ENCODE measurements at regions not wholly inside any gene's neighbourhood (a gene's known extent, or its start where the extent isn't known, plus 50 kb on each side); places are given as distances from the start of the nearest gene placed in this dataset.

DNA sequence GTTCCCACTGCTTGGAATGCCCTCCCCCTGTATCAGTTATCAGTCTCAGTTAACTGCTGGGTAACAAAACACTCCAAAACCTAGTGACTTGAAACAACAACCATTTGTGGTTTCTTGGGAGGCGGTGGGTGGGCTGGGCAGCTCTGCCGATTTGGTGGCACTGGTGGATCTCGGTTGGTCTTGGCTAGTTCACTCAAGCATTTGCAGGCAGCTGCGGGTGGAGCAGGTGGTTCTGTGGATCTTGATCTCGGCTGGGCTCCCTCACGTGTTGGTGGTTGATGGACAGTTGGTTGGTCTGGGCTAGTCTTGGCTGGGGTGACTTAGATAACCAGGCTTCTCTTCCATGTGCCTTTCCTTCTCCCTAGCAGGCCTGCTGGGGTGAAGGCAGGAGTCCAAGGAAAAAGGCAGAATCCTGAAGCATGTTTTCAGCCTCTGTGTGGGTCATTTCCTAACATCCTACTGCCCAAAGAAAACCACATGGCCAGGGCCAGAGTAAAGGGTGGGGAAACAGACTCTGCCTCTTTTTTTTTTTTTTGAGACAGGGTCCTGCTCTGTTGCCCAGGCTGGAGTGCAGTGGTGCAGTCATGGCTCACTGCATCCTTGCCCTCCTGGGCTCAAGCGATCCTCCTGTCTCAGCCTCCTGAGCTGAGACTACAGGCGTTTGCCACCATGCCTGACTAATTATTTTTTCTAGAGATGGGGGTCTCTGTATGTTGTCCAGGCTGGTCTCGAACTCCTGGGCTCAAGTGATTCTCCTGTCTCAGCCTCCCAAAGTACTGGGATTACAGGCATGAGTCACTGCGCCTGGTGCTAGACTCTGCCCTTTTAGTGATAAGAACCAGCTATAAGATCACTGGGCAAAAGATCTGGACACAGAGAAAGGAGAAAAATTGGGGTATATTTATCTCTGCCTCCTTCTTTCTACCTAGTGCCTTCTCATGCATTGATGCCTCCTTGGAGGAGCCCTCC, 183.7 kb downstream of the RGS3 start:
- H3K4me3 ChIP-seq (ENCODE audit: low read depth, low read length) = no peak overlapping the region
- DNase-seq (ENCODE audit: low read depth) = no peak
- TF ChIP-seq CTCF (IDR thresholded peaks at IDR 0.05; ENCODE audit: low read depth, low read length, missing control alignments) = no peak

DNA sequence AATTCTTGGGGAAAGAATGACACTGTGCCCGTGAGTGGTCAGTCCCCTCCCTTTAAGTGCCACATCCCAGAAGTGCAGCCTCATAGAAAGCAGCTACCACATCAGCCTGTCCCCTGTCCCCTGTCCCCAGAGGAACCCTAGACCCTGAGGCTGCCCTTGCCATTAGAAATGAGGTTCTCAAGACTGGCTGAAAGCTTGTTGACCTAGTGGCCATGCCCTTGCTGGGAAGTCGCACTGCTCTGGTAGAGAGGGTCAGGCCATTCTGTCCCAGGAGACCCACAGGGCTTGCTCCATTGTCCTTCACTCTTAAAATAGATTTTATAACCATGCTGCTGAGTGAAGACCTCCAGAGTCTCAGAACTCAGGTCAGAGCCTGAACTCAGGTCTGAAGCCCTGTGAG, 184.5 kb downstream of the RGS3 start:
- no peak for DNase-seq (ENCODE audit: low read depth)
- H3K4me3 ChIP-seq (ENCODE audit: low read depth, low read length) = no peak overlapping the region
- TF ChIP-seq CTCF (IDR thresholded peaks at IDR 0.05; ENCODE audit: low read depth, low read length, missing control alignments) = no peak

- H3K4me3 ChIP-seq (ENCODE audit: low read depth, low read length) = no peak overlapping the region
- no peak for TF ChIP-seq CTCF (IDR thresholded peaks at IDR 0.05; ENCODE audit: low read depth, low read length, missing control alignments)
- no peak for DNase-seq (ENCODE audit: low read depth)
Observed at GRCh38 chr9:113648586-113648985, 185.1 kb downstream of the RGS3 start.

- no peak for DNase-seq (ENCODE audit: low read depth)
- TF ChIP-seq CTCF (IDR thresholded peaks at IDR 0.05; ENCODE audit: low read depth, low read length, missing control alignments) = no peak
- H3K4me3 ChIP-seq (ENCODE audit: low read depth, low read length) = no peak overlapping the region
Observed at GRCh38 chr9:113649054-113649453, 185.5 kb downstream of the RGS3 start.

DNA sequence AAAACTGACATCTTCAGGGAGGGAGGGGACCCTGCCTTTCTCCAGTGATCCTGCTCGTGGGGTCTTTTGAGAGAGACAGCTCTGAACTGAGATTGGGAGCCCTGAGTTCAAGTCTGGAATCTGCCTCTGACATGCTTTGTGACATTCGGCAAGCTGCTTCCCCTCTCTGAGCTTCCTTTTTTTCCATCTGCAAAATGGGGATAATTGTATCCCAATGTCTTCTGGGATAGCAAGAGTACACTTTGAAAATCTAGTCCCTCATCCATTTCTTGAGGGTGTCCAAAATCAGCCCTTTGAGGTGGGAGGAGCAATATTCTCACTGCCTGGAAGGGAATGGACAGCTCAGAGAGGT, 186.3 kb downstream of the RGS3 start:
- TF ChIP-seq CTCF (IDR thresholded peaks at IDR 0.05; ENCODE audit: low read depth, low read length, missing control alignments) = no peak
- H3K4me3 ChIP-seq (ENCODE audit: low read depth, low read length) = no peak overlapping the region
- no peak for DNase-seq (ENCODE audit: low read depth)

DNA sequence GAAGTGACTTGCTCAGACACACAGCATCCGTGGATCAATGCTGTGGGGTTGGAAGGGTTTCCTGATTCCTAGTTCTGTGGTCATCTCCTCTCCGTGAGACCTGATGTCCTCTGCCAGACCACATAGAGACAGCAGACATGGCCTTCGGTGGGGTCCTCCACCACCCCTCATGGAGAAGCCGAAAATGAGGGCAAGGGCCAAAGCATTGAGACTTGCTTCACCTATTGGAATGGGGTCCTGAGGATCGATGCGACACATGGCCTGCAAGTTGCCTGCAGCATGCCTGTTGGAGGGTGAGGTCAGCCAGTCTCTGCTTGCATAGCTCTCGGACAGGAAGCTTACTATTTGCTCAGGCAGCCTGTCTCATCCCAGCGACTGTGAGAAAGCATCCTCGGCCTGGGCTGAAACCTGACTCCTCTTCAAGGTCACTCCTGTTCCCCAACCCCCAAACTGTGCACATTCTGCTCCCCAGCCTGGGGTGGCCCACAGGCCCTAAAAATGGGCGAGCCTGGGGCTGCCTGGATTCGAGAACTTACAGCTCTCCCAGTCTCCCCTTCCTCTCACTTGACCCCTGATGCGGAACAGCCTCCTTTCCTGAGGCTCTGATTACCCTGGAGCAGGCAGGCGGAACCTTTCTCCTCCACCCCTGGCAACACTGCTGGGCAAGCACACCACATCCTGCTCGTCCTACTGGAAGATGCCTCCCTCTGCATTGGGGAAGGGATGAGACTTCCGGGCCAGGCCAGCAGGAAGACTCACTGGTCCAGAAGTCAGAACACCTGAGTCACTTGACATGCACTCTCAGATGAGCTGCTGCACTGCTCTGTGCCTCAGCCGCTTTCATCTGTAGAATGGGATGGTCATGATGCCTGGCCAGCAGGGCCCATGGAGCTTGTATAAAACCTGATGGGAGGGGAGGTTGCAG, 186.9 kb downstream of the RGS3 start:
- no peak overlapping the region for H3K4me3 ChIP-seq (ENCODE audit: low read depth, low read length)
- TF ChIP-seq CTCF (IDR thresholded peaks at IDR 0.05; ENCODE audit: low read depth, low read length, missing control alignments) = no peak
- DNase-seq (ENCODE audit: low read depth) = no peak
